ENCODE measurements at regions not wholly inside any gene's neighbourhood (a gene's known extent, or its start where the extent isn't known, plus 50 kb on each side); places are given as distances from the start of the nearest gene placed in this dataset.

DNA sequence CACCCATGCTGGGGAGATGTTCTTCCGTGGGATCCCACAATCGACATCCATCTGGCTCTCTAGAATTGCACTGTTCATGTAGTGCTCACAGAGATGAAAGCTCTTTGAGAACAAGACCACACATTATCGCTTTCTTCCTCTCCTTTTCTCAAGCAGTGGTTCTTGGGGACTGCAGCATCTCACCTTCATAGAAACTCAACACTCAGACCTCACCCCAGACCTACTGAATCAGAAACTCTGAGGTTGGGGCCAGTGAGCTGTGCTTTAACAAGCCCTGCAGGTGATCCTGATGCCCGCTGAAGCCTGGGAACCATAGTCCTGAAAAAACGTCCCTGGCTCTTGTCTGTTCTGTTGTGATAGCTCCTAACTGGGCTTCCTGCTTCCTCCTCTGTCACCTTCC lies 251.3 kb upstream of the FGGY start:
- H3K9me3 Mint-ChIP-seq (ENCODE audit: low read depth, unreplicated experiment), result no peaks in the 10 kb centered on the region
- H3K36me3 Mint-ChIP-seq (ENCODE audit: insufficient read depth, unreplicated experiment), result no peaks in the 10 kb centered on the region
- no peak overlapping the region for H3K4me3 Mint-ChIP-seq (ENCODE audit: low read depth, unreplicated experiment)
- no peaks in the 10 kb centered on the region for H3K27me3 Mint-ChIP-seq (ENCODE audit: unreplicated experiment)
- no peak overlapping the region for H3K27ac Mint-ChIP-seq (ENCODE audit: unreplicated experiment)
- TF ChIP-seq, protein P1, sequence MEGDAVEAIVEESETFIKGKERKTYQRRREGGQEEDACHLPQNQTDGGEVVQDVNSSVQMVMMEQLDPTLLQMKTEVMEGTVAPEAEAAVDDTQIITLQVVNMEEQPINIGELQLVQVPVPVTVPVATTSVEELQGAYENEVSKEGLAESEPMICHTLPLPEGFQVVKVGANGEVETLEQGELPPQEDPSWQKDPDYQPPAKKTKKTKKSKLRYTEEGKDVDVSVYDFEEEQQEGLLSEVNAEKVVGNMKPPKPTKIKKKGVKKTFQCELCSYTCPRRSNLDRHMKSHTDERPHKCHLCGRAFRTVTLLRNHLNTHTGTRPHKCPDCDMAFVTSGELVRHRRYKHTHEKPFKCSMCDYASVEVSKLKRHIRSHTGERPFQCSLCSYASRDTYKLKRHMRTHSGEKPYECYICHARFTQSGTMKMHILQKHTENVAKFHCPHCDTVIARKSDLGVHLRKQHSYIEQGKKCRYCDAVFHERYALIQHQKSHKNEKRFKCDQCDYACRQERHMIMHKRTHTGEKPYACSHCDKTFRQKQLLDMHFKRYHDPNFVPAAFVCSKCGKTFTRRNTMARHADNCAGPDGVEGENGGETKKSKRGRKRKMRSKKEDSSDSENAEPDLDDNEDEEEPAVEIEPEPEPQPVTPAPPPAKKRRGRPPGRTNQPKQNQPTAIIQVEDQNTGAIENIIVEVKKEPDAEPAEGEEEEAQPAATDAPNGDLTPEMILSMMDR (IDR thresholded peaks at IDR 0.05; ENCODE audit: unreplicated experiment), result no peak
- intact Hi-C loops (cut with micrococcal nuclease; ENCODE audit: unreplicated experiment), result no loop called here
- H3K4me1 Mint-ChIP-seq (ENCODE audit: low read depth, unreplicated experiment), result no peaks in the 10 kb centered on the region
- CTCF ChIA-PET, result interaction anchor here (0.6 kb wide), 1 partner anchor 107 kb away, joined by 5 read pairs; no protein-coding TSS in a partner anchor
- BruUV-seq (replicated peaks), result no TSS peak
- DNase-seq, result no peak

DNA sequence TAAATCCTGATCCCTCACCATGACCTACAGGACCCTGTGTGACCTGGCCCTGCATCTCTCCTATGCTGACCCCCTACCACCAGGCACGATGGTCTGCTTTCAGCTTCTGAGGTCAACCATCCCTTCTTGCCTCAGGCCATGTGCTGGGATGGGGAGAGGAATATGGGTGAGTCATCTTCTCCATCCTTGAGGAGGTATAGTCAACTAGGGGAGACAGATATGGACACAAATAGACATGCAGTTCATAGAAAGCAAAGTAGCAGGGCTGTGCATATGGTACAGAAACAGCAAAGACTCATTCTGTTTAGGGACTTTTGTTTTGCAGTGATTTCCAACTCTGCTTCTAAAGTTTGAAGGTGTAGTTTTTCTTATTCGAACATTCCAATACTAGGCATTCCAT lies 250.8 kb upstream of the FGGY start:
- Mint-ChIP-seq H3K4me1 (ENCODE audit: low read depth, unreplicated experiment) (no peaks in the 10 kb centered on the region), H3K9me3 (ENCODE audit: low read depth, unreplicated experiment) (no peaks in the 10 kb centered on the region), H3K27ac (ENCODE audit: unreplicated experiment) (no peak overlapping the region), H3K4me3 (ENCODE audit: low read depth, unreplicated experiment) (no peak overlapping the region), H3K27me3 (ENCODE audit: unreplicated experiment) (no peaks in the 10 kb centered on the region), H3K36me3 (ENCODE audit: insufficient read depth, unreplicated experiment) (no peaks in the 10 kb centered on the region)
- no peak for DNase-seq
- no TSS peak for BruUV-seq (replicated peaks)
- intact Hi-C loops (cut with micrococcal nuclease; ENCODE audit: unreplicated experiment), result no loop called here
- TF ChIP-seq, protein P1 (IDR thresholded peaks at IDR 0.05; ENCODE audit: unreplicated experiment), result no peak
- CTCF ChIA-PET, result interaction anchor here (0.6 kb wide), 1 partner anchor 107 kb away, joined by 5 read pairs; no protein-coding TSS in a partner anchor

DNA sequence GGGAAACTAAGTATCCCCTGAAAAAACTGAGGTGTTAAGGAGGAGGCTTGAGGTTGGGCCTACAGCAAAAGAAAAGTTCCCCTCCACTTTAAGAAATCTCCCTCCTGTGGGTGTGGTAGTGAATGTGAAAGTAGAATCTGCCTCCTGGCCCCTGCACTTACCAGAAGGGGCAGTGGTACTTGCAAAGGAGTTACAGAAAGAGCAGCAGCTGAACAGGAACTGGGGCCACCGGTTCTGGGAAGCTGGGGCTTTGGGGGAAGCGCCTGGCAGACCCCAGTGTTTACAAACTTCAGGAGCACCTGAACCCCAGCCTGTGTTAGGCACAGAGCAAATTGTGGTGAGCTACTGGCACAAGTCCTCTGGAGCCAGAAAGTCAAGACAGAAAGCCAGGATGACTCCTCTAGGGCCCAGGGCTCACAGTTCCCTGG lies 250.2 kb upstream of the FGGY start:
- no peak overlapping the region for H3K27ac Mint-ChIP-seq (ENCODE audit: unreplicated experiment)
- no peak for DNase-seq
- H3K4me1 Mint-ChIP-seq (ENCODE audit: low read depth, unreplicated experiment), result no peaks in the 10 kb centered on the region
- TF ChIP-seq, protein P1 (IDR thresholded peaks at IDR 0.05; ENCODE audit: unreplicated experiment), result no peak
- no TSS peak for BruUV-seq (replicated peaks)
- no peaks in the 10 kb centered on the region for H3K36me3 Mint-ChIP-seq (ENCODE audit: insufficient read depth, unreplicated experiment)
- no peak overlapping the region for H3K4me3 Mint-ChIP-seq (ENCODE audit: low read depth, unreplicated experiment)
- intact Hi-C loops (cut with micrococcal nuclease; ENCODE audit: unreplicated experiment), result no loop called here
- CTCF ChIA-PET, result no interaction called here
- H3K27me3 Mint-ChIP-seq (ENCODE audit: unreplicated experiment), result no peaks in the 10 kb centered on the region
- H3K9me3 Mint-ChIP-seq (ENCODE audit: low read depth, unreplicated experiment), result no peaks in the 10 kb centered on the region

DNA sequence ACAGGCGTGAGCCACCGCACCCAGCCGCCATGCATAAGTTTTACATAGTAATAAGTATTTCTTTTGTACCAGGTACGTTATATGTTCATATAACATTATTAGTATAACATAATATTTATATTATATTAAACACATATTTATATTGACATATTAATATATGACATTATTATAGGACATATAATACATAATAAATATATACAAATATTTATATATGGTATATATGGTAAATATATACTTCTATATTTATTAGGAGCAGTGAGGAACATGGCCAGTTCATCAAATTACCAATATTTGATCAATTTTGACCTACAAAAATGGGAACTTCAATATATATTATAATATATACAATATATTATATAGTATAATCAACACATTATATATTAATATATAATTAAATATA lies 245.9 kb upstream of the FGGY start:
- BruUV-seq (replicated peaks), result no TSS peak

More for the DNA sequence above, 245.9 kb upstream of the FGGY start:
- no peak for DNase-seq
- H3K27ac Mint-ChIP-seq (ENCODE audit: unreplicated experiment), result no peak overlapping the region
- no peaks in the 10 kb centered on the region for H3K4me1 Mint-ChIP-seq (ENCODE audit: low read depth, unreplicated experiment)
- no peak overlapping the region for H3K4me3 Mint-ChIP-seq (ENCODE audit: low read depth, unreplicated experiment)
- no peaks in the 10 kb centered on the region for H3K27me3 Mint-ChIP-seq (ENCODE audit: unreplicated experiment)
- CTCF ChIA-PET, result no interaction called here
- H3K36me3 Mint-ChIP-seq (ENCODE audit: insufficient read depth, unreplicated experiment), result no peaks in the 10 kb centered on the region
- intact Hi-C loops (cut with micrococcal nuclease; ENCODE audit: unreplicated experiment), result no loop called here
- H3K9me3 Mint-ChIP-seq (ENCODE audit: low read depth, unreplicated experiment), result peaks cover 3% of the 10 kb centered on the region
- TF ChIP-seq, protein P1 (IDR thresholded peaks at IDR 0.05; ENCODE audit: unreplicated experiment), result no peak

Data from Calu3 (cell line).